OCI-LY1 (cell line): ENCODE measurements at regions not wholly inside any gene's neighbourhood (a gene's known extent, or its start where the extent isn't known, plus 50 kb on each side); places are given as distances from the start of the nearest gene placed in this dataset.
A peak's percentile ranks its signal among the peaks of the same experiment; 100 is the strongest.
"Not testable (repeated sequence)": the region's sequence is repeated elsewhere in the genome, so short reads cannot be mapped to it uniquely, and the experiment has no call there.

Experiments used
- H2AFZ ChIP-seq: fragments of 200-600 bp; sonication (generic), shearing (Covaris generic); 2 replicates; pipeline ENCODE4 v1.6.0; 2014; ENCODE audit warnings: antibody characterized with exemption, mild to moderate bottlenecking, low read length
- H3F3A ChIP-seq: fragments of 200-600 bp; sonication (generic), shearing (Covaris generic); 2 replicates; pipeline ENCODE4 v1.6.0; 2014; ENCODE audit warnings: mild to moderate bottlenecking, antibody characterized with exemption, low read length, moderate library complexity; ENCODE audit not compliant: insufficient read depth
- H3K27ac ChIP-seq: fragments of 200-600 bp; sonication (generic); 2 replicates; pipeline ENCODE4 v1.5.1; 2014; ENCODE audit warnings: low read length, mixed run types, mild to moderate bottlenecking, low read depth; ENCODE audit not compliant: poor library complexity, severe bottlenecking
- H3K27me3 ChIP-seq: fragments of 200-600 bp; sonication (generic); 2 replicates; pipeline ENCODE4 v1.6.0; 2014; ENCODE audit warnings: antibody characterized with exemption, mild to moderate bottlenecking, low read length, moderate library complexity; ENCODE audit not compliant: insufficient read depth
- H3K36me3 ChIP-seq: fragments of 200-600 bp; sonication (generic); 2 replicates; pipeline ENCODE4 v1.6.1; 2014; ENCODE audit warnings: mild to moderate bottlenecking, antibody characterized with exemption, low read length, moderate library complexity, mixed read lengths; ENCODE audit not compliant: insufficient read depth
- H3K4me1 ChIP-seq: fragments of 200-600 bp; sonication (generic); 2 replicates; pipeline ENCODE4 v1.5.1; 2014; ENCODE audit warnings: mild to moderate bottlenecking, low read length, moderate library complexity; ENCODE audit not compliant: insufficient read depth, severe bottlenecking
- H3K4me2 ChIP-seq: fragments of 200-600 bp; sonication (generic), shearing (Covaris generic); 2 replicates; pipeline ENCODE4 v1.6.1; 2014; ENCODE audit warnings: low read length
- H3K4me3 ChIP-seq: fragments of 200-600 bp; sonication (generic); 2 replicates; pipeline ENCODE4 v1.5.1; 2014; ENCODE audit warnings: low read length, low read depth, mild to moderate bottlenecking, mixed read lengths; ENCODE audit not compliant: poor library complexity, severe bottlenecking
- H3K79me2 ChIP-seq: fragments of 200-600 bp; shearing (Covaris generic); 2 replicates; pipeline ENCODE4 v1.6.1; 2016; ENCODE audit warnings: mixed run types, low read length, mixed read lengths; ENCODE audit not compliant: insufficient read depth
- H3K9ac ChIP-seq: fragments of 200-600 bp; sonication (generic), shearing (Covaris generic); 2 replicates; pipeline ENCODE4 v1.6.1; 2014; ENCODE audit warnings: mild to moderate bottlenecking, low read length, mixed read lengths
- H3K9me2 ChIP-seq: fragments of 200-600 bp; sonication (generic), shearing (Covaris generic); 2 replicates; pipeline ENCODE4 v1.6.1; 2014; ENCODE audit warnings: low read depth, mild to moderate bottlenecking, low read length, mixed read lengths
- H3K9me3 ChIP-seq: fragments of 200-600 bp; shearing (Covaris generic); 2 replicates; pipeline ENCODE4 v1.6.1; 2014; ENCODE audit warnings: low read length, mixed read lengths
- H4K20me1 ChIP-seq: fragments of 200-600 bp; sonication (generic), shearing (Covaris generic); 2 replicates; pipeline ENCODE4 v1.6.0; 2016; ENCODE audit warnings: mild to moderate bottlenecking, low read length; ENCODE audit not compliant: insufficient read depth
- EZH2 ChIP-seq: fragments of 200-600 bp; sonication (generic), shearing (Covaris generic); IDR thresholded peaks from 2 replicates; pipeline ENCODE4 v1.8.0; 2017; ENCODE audit warnings: borderline replicate concordance, mixed run types, mild to moderate bottlenecking, antibody characterized with exemption, low read length, moderate library complexity, mixed read lengths
- TF ChIP-seq, protein P1 (sequence below): fragments of 200-600 bp; sonication (generic), shearing (Covaris generic); IDR thresholded peaks from 2 replicates; pipeline ENCODE4 v1.5.1; 2017; ENCODE audit warnings: mild to moderate bottlenecking, antibody characterized with exemption, low read length, moderate library complexity, mixed read lengths

DNA sequence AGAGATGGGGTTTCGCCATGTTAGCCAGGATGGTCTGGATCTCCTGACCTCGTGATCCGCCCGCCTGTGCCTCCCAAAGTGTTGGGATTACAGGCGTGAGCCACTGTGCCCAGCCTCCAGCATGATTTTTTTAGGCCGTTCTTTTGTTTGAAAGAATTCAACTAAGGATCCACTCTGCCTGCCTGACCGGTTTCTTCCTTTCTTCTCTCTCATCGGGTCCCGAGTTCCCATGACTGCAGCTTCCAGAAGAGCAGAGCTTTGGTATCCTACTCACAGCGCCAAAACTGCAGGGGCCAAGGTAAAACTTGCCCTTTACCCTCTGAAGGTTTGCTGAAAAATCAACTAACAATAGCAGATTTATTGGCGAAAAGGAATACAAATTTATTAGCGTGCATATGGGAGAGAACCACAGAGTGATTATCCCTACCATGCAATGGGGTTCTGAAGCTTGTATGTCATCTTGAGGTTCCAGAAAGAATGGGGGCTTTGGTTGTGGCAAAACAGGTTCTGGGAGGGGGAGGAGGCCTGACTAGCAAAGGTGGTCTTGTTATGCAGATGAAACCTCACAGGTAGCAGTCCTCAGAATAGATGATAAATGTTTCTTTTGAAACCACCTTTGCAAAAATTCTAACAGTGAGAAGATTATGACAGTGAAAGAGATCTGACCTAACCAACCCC, 87.0 kb upstream of the MSH6 start:
- H3K27ac ChIP-seq: peak overlapping the region; percentile 100
- H3K4me1 ChIP-seq: peaks cover 83% of the 10 kb centered on the region
- H3K4me3 ChIP-seq: peak overlapping the region; percentile 95
- H4K20me1 ChIP-seq: no peaks in the 10 kb centered on the region
- H3K4me2 ChIP-seq: peak overlapping the region; percentile 97
- H3K9me3 ChIP-seq: no peaks in the 10 kb centered on the region
- H3K9ac ChIP-seq: peak overlapping the region; percentile 100
- H3K79me2 ChIP-seq: peaks cover 48% of the 10 kb centered on the region
- H3K9me2 ChIP-seq: no peaks in the 10 kb centered on the region
- H2AFZ ChIP-seq: no peak overlapping the region
- TF ChIP-seq, protein P1, sequence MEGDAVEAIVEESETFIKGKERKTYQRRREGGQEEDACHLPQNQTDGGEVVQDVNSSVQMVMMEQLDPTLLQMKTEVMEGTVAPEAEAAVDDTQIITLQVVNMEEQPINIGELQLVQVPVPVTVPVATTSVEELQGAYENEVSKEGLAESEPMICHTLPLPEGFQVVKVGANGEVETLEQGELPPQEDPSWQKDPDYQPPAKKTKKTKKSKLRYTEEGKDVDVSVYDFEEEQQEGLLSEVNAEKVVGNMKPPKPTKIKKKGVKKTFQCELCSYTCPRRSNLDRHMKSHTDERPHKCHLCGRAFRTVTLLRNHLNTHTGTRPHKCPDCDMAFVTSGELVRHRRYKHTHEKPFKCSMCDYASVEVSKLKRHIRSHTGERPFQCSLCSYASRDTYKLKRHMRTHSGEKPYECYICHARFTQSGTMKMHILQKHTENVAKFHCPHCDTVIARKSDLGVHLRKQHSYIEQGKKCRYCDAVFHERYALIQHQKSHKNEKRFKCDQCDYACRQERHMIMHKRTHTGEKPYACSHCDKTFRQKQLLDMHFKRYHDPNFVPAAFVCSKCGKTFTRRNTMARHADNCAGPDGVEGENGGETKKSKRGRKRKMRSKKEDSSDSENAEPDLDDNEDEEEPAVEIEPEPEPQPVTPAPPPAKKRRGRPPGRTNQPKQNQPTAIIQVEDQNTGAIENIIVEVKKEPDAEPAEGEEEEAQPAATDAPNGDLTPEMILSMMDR: no peak
- no peak for TF ChIP-seq EZH2
- peaks cover 10% of the 10 kb centered on the region; the same call in 1 of the 2 replicates for H3F3A ChIP-seq
- peaks cover 27% of the 10 kb centered on the region; the same call in 1 of the 2 replicates for H3K36me3 ChIP-seq
- no peaks in the 10 kb centered on the region for H3K27me3 ChIP-seq

DNA sequence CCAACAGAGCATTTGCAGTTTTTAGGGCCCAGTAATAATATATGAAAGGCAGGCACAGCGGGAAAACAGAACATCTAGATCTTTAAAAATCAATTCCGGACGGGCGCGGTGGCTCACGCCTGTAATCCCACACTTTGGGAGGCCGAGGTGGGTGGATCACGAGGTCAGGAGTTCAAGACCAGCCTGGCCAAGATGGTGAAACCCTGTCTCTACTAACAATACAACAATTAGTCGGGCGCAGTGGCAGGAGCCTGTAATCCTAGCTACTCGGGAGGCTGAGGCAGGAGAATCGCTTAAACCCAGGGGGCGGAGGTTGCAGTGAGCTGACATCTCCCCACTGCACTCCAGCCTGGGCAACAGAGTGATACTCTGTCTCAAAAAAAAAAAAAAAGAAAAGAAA, 88.5 kb upstream of the MSH6 start:
- not testable (repeated sequence) for H4K20me1 ChIP-seq, H3K9me3 ChIP-seq, H3F3A ChIP-seq, H3K9me2 ChIP-seq, H2AFZ ChIP-seq, H3K27me3 ChIP-seq
- Histone ChIP-seq H3K4me3 (peak overlapping the region; percentile 95), H3K79me2 (peaks cover 34% of the 10 kb centered on the region), H3K4me1 (peaks cover 80% of the 10 kb centered on the region), H3K36me3 (peaks cover 20% of the 10 kb centered on the region; the same call in 1 of the 2 replicates), H3K9ac (peak overlapping the region; percentile 60; the same call in 1 of the 2 replicates), H3K4me2 (peak overlapping the region; percentile 97; the same call in 1 of the 2 replicates), H3K27ac (peak overlapping the region; percentile 100)

DNA sequence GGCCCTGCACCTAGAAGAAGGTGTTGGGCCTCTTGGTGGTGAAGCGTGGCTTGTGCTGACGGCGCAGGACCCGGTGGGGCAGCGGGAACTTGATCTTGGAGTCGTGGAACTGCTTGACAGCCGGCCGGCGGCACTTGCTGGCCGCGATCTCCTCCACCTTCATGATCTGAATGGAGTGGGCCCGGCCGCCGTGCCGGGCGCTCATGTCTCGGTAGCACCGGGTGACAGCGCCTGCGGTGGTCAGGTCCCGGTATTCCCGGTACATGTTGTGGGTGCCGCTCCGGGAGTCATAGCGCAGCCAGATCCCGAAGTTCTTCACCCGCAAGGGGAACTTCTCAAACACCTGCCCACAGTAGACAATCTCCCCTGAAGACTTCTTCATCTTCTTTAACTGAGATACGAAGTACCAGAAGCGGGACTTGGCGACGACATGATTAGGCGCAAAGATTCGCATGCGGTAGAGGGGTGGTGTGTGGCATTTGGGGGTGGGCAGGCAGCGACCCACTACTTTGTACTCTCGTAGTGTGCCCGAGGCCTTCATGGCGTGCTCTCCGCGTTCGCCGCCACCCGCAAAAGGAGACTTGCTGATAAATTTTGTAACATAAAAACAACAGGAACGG, 92.1 kb upstream of the MSH6 start:
- H3K4me2 ChIP-seq, H3K4me3 ChIP-seq, H3F3A ChIP-seq, H3K27me3 ChIP-seq, H3K36me3 ChIP-seq, H3K9me2 ChIP-seq, H2AFZ ChIP-seq, H4K20me1 ChIP-seq, H3K9me3 ChIP-seq, H3K9ac ChIP-seq, H3K79me2 ChIP-seq: not testable (repeated sequence)
- Histone ChIP-seq H3K4me1 (peaks cover 53% of the 10 kb centered on the region), H3K27ac (peak overlapping the region; percentile 71)

DNA sequence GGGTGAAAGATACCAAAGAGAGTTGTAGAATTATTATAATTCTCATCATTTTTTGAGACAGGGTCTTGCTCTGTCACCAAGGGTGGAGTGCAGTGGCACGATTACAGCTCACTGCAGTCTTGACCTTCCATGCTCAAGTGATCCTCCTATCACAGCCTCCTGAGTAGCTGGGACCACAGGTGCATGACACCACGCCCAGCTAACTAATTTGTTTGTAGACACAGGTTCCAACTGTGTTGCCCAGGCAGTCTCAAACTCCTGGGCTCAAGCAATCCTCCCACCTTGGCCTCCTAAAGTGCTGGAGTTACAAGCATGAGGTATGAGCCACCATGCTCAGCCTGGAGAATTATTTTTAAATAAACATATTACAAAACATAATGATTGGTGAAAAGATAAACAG, 92.8 kb upstream of the MSH6 start:
- no peaks in the 10 kb centered on the region for H3K79me2 ChIP-seq
- H3K4me1 ChIP-seq: peaks cover 49% of the 10 kb centered on the region
- no peak overlapping the region for H3K9ac ChIP-seq
- peak overlapping the region; percentile 71 for H3K27ac ChIP-seq
- no peaks in the 10 kb centered on the region for H3K36me3 ChIP-seq
- H4K20me1 ChIP-seq: no peaks in the 10 kb centered on the region
- no peak overlapping the region for H2AFZ ChIP-seq
- H3F3A ChIP-seq: peaks cover 4% of the 10 kb centered on the region; the same call in 1 of the 2 replicates
- 0 out of 2 replicates have a peak overlapping the region, but pooled peaks have one; percentile 0 for H3K4me2 ChIP-seq
- H3K9me2 ChIP-seq: no peaks in the 10 kb centered on the region
- H3K4me3 ChIP-seq: no peak overlapping the region
- peaks cover 8% of the 10 kb centered on the region for H3K9me3 ChIP-seq
- TF ChIP-seq EZH2: no peak
- TF ChIP-seq, protein P1: no peak
- no peaks in the 10 kb centered on the region for H3K27me3 ChIP-seq

DNA sequence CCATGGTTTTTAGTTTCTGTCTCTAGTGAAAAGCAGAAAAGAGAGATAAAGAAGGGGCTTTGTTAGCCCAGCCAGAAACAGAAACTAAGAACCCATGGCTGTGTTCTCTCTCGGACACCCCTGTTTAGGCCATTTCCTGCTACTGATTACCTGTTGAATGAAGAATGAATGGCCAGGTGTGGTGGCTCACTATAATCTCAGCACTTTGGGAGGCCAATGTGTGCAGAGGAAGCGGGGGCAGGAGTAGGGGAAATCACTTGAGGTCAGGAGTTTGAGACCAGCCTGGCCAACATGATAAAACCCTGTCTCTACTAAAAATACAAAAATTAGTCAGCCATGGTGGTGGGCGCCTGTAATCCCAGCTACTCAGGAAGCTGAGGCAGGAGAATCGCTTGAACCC, 93.8 kb upstream of the MSH6 start:
- H3K9me2 ChIP-seq, H3K36me3 ChIP-seq, H4K20me1 ChIP-seq, H3K9ac ChIP-seq, H3K27me3 ChIP-seq, H3K4me2 ChIP-seq, H3F3A ChIP-seq, H3K79me2 ChIP-seq, H3K9me3 ChIP-seq, H3K4me3 ChIP-seq: not testable (repeated sequence)
- H3K27ac ChIP-seq: peak overlapping the region; percentile 71
- H3K4me1 ChIP-seq: peaks cover 38% of the 10 kb centered on the region
- peak overlapping the region; percentile 84; the same call in 1 of the 2 replicates for H2AFZ ChIP-seq
